GM18519 (cell line): ENCODE measurements at regions not wholly inside any gene's neighbourhood (a gene's known extent, or its start where the extent isn't known, plus 50 kb on each side); places are given as distances from the start of the nearest gene placed in this dataset.

Source experiments
- ATAC-seq: cut with Tn5 transposase; IDR thresholded peaks from one replicate; pipeline ENCODE4 v1.9.1; 2021; ENCODE audit warnings: mild to moderate bottlenecking, moderate library complexity; ENCODE audit not compliant: unreplicated experiment, low FRiP score

- ATAC-seq = no peak
Measured at GRCh38 chr9:89872913-89873707, 268.3 kb downstream of the GADD45G start.

GRCh38 chr9:89873801-89874200 lies 269.0 kb downstream of the GADD45G start:
- no peak for ATAC-seq

GRCh38 chr9:89874351-89875321 lies 269.8 kb downstream of the GADD45G start:
- ATAC-seq = no peak

- ATAC-seq = no peak
Measured at GRCh38 chr9:89877051-89878002, 272.5 kb downstream of the GADD45G start.

- no peak for ATAC-seq
Measured at GRCh38 chr9:89878003-89878411, 273.2 kb downstream of the GADD45G start.

- ATAC-seq = no peak
Measured at GRCh38 chr9:89878687-89879086, 273.9 kb downstream of the GADD45G start.

GRCh38 chr9:89879276-89879675 lies 274.5 kb downstream of the GADD45G start:
- ATAC-seq = no peak

GRCh38 chr9:89879701-89880100 lies 274.9 kb downstream of the GADD45G start:
- ATAC-seq = no peak

- no peak for ATAC-seq
Measured at GRCh38 chr9:89880161-89880560, 275.3 kb downstream of the GADD45G start.

- no peak for ATAC-seq
Measured at GRCh38 chr9:89880721-89881120, 275.9 kb downstream of the GADD45G start.

- no peak for ATAC-seq
Measured at GRCh38 chr9:89881431-89881830, 276.6 kb downstream of the GADD45G start.

GRCh38 chr9:89882930-89883361 lies 278.1 kb downstream of the GADD45G start:
- ATAC-seq = no peak

- ATAC-seq = no peak
Measured at GRCh38 chr9:89883401-89884341, 278.9 kb downstream of the GADD45G start.

- no peak for ATAC-seq
Measured at GRCh38 chr9:89884356-89885083, 279.7 kb downstream of the GADD45G start.

GRCh38 chr9:89885156-89885555 lies 280.3 kb downstream of the GADD45G start:
- ATAC-seq = no peak

- no peak for ATAC-seq
Measured at GRCh38 chr9:89886281-89886700, 281.5 kb downstream of the GADD45G start.

GRCh38 chr9:89887286-89887685 lies 282.5 kb downstream of the GADD45G start:
- no peak for ATAC-seq

- no peak for ATAC-seq
Measured at GRCh38 chr9:89888233-89888632, 283.4 kb downstream of the GADD45G start.
